ENCODE measurements at regions not wholly inside any gene's neighbourhood (a gene's known extent, or its start where the extent isn't known, plus 50 kb on each side); places are given as distances from the start of the nearest gene placed in this dataset.
"Not testable (repeated sequence)": the region's sequence is repeated elsewhere in the genome, so short reads cannot be mapped to it uniquely, and the experiment has no call there.

GRCh38 chr10:62666275-62666674, 138.2 kb upstream of the ADO start:
- DNase-seq = peak; percentile 84

GRCh38 chr10:62669341-62669740, 135.2 kb upstream of the ADO start:
- peak; percentile 29 for DNase-seq

GRCh38 chr10:62671104-62671503, 133.4 kb upstream of the ADO start:
- no peak for DNase-seq

GRCh38 chr10:62681211-62681940, 123.1 kb upstream of the ADO start:
- DNase-seq = peak; percentile 87

GRCh38 chr10:62684911-62685310, 119.6 kb upstream of the ADO start:
- DNase-seq = peak; percentile 37

- peak; percentile 44 for DNase-seq
Observed at GRCh38 chr10:62687230-62687748, 117.2 kb upstream of the ADO start.

- no peak for DNase-seq
Observed at GRCh38 chr10:62688971-62689700, 115.4 kb upstream of the ADO start.

GRCh38 chr10:62689712-62690111, 114.8 kb upstream of the ADO start:
- peak; percentile 54 for DNase-seq

GRCh38 chr10:62690703-62691102, 113.8 kb upstream of the ADO start:
- no peak for DNase-seq

GRCh38 chr10:62691336-62691735, 113.2 kb upstream of the ADO start:
- peak; percentile 56 for DNase-seq

GRCh38 chr10:62692085-62692484, 112.4 kb upstream of the ADO start:
- no peak for DNase-seq

- no peak for DNase-seq
Observed at GRCh38 chr10:62693306-62693705, 111.2 kb upstream of the ADO start.

GRCh38 chr10:62694537-62695126, 109.9 kb upstream of the ADO start:
- no peak for DNase-seq

- DNase-seq = no peak
Observed at GRCh38 chr10:62696798-62697197, 107.7 kb upstream of the ADO start.

GRCh38 chr10:62699148-62699547, 105.4 kb upstream of the ADO start:
- no peak for DNase-seq

GRCh38 chr10:62704121-62704520, 100.4 kb upstream of the ADO start:
- DNase-seq = not testable (repeated sequence)

GRCh38 chr10:62705789-62706188, 98.7 kb upstream of the ADO start:
- DNase-seq = no peak

GRCh38 chr10:62707810-62708209, 96.7 kb upstream of the ADO start:
- no peak for DNase-seq

GRCh38 chr10:62708569-62708968, 96.0 kb upstream of the ADO start:
- DNase-seq = peak; percentile 87

- DNase-seq = peak; percentile 36
Observed at GRCh38 chr10:62709200-62709599, 95.3 kb upstream of the ADO start.

- peak; percentile 90 for DNase-seq
Observed at GRCh38 chr10:62710182-62710581, 94.3 kb upstream of the ADO start.

GRCh38 chr10:62715383-62715782, 89.1 kb upstream of the ADO start:
- peak; percentile 26 for DNase-seq

- no peak for DNase-seq
Observed at GRCh38 chr10:62718585-62718984, 85.9 kb upstream of the ADO start.

- peak; percentile 75 for DNase-seq
Observed at GRCh38 chr10:62719061-62719460, 85.5 kb upstream of the ADO start.

Measured in inflammatory macrophage treated with lipopolysaccharide for 4 hours (primary cell).